ENCODE measurements at regions not wholly inside any gene's neighbourhood (a gene's known extent, or its start where the extent isn't known, plus 50 kb on each side); places are given as distances from the start of the nearest gene placed in this dataset.
A peak's percentile ranks its signal among the peaks of the same experiment; 100 is the strongest.
"Not testable (repeated sequence)": the region's sequence is repeated elsewhere in the genome, so short reads cannot be mapped to it uniquely, and the experiment has no call there.

- H3K4me3 ChIP-seq (ENCODE audit: low read length in 2 of 2); DNase-seq; H3K27ac Mint-ChIP-seq; H3K9me3 ChIP-seq (ENCODE audit: control insufficient read depth in 1 of 2, low read length in 2 of 2); POLR2A ChIA-PET (ENCODE audit: partially characterized antibody); H3K4me1 ChIP-seq (ENCODE audit: insufficient read depth, low read length); H3K27ac ChIP-seq (ENCODE audit: low read depth, low read length); H3K27me3 Mint-ChIP-seq; H3K27me3 ChIP-seq (ENCODE audit: insufficient read depth, low read length); H3K9me3 Mint-ChIP-seq; H3K36me3 Mint-ChIP-seq; intact Hi-C loops (cut with micrococcal nuclease); CTCF ChIA-PET (ENCODE audit: partially characterized antibody); H3K4me1 Mint-ChIP-seq; H3K4me3 Mint-ChIP-seq; H3K36me3 ChIP-seq (ENCODE audit: insufficient read depth, low read length): not testable (repeated sequence)
These were observed 100.1 kb upstream of the FBXO28 start for GRCh38 chr1:224013626-224014329.

- CTCF ChIA-PET (ENCODE audit: partially characterized antibody); H3K4me3 Mint-ChIP-seq; H3K27me3 ChIP-seq (ENCODE audit: insufficient read depth, low read length); H3K9me3 Mint-ChIP-seq; DNase-seq; H3K36me3 ChIP-seq (ENCODE audit: insufficient read depth, low read length); H3K27ac Mint-ChIP-seq; H3K27ac ChIP-seq (ENCODE audit: low read depth, low read length); H3K36me3 Mint-ChIP-seq; intact Hi-C loops (cut with micrococcal nuclease); POLR2A ChIA-PET (ENCODE audit: partially characterized antibody); H3K9me3 ChIP-seq (ENCODE audit: control insufficient read depth in 1 of 2, low read length in 2 of 2); H3K27me3 Mint-ChIP-seq; H3K4me1 Mint-ChIP-seq; H3K4me1 ChIP-seq (ENCODE audit: insufficient read depth, low read length); H3K4me3 ChIP-seq (ENCODE audit: low read length in 2 of 2): not testable (repeated sequence)
These were observed 101.0 kb upstream of the FBXO28 start for GRCh38 chr1:224012807-224013434.

GRCh38 chr1:224012162-224012561, 101.7 kb upstream of the FBXO28 start:
- H3K36me3 ChIP-seq (ENCODE audit: insufficient read depth, low read length); H3K27ac ChIP-seq (ENCODE audit: low read depth, low read length); POLR2A ChIA-PET (ENCODE audit: partially characterized antibody); H3K4me1 Mint-ChIP-seq; H3K27ac Mint-ChIP-seq; CTCF ChIA-PET (ENCODE audit: partially characterized antibody); H3K27me3 ChIP-seq (ENCODE audit: insufficient read depth, low read length); H3K27me3 Mint-ChIP-seq; H3K36me3 Mint-ChIP-seq; H3K4me3 ChIP-seq (ENCODE audit: low read length in 2 of 2); H3K9me3 ChIP-seq (ENCODE audit: control insufficient read depth in 1 of 2, low read length in 2 of 2); intact Hi-C loops (cut with micrococcal nuclease); DNase-seq; H3K4me3 Mint-ChIP-seq; H3K9me3 Mint-ChIP-seq; H3K4me1 ChIP-seq (ENCODE audit: insufficient read depth, low read length): not testable (repeated sequence)

DNA sequence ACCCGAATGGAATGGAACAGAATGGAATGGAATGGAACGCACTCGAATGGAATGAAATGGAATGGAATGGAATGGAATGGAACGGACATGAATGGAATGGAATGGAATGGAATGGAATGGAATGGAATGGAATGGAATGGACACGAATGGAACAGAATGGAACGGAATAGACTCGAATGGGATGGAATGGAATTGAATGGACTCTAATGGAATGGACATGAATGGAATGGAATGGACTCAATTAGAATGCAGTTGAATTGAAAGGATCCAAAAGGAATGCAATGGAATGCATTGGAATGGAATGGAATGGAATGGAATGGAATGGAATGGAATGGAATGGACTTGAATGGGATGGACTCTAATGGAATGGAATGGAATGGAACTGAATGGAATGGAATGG, 102.2 kb upstream of the FBXO28 start:
- DNase-seq; H3K9me3 Mint-ChIP-seq; H3K9me3 ChIP-seq (ENCODE audit: control insufficient read depth in 1 of 2, low read length in 2 of 2); H3K4me3 Mint-ChIP-seq; intact Hi-C loops (cut with micrococcal nuclease); H3K4me3 ChIP-seq (ENCODE audit: low read length in 2 of 2); H3K4me1 Mint-ChIP-seq; H3K27ac ChIP-seq (ENCODE audit: low read depth, low read length); POLR2A ChIA-PET (ENCODE audit: partially characterized antibody); CTCF ChIA-PET (ENCODE audit: partially characterized antibody); H3K27ac Mint-ChIP-seq; H3K4me1 ChIP-seq (ENCODE audit: insufficient read depth, low read length); H3K36me3 Mint-ChIP-seq; H3K36me3 ChIP-seq (ENCODE audit: insufficient read depth, low read length); H3K27me3 Mint-ChIP-seq; H3K27me3 ChIP-seq (ENCODE audit: insufficient read depth, low read length): not testable (repeated sequence)

DNA sequence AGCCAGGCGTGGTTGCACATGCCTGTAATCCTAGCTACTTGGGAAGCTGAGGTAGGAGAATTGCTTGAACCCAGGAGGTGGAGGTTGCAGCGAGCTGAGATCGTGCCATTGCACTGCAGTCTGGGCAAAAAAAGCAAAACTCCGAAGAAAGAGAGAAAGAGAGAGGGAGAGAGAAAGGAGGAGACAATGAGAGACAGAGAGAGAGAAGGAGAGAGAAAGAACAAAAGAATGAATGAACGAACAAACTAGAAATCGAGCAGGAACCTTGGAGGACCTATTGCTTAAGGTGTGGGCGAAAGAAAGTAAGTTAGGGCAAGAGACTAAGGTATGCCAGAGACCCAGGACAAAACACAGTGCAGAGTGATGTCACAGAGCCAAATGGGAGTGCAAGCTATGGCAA, 102.8 kb upstream of the FBXO28 start:
- POLR2A ChIA-PET (ENCODE audit: partially characterized antibody); CTCF ChIA-PET (ENCODE audit: partially characterized antibody); H3K27me3 Mint-ChIP-seq: not testable (repeated sequence)

DNA sequence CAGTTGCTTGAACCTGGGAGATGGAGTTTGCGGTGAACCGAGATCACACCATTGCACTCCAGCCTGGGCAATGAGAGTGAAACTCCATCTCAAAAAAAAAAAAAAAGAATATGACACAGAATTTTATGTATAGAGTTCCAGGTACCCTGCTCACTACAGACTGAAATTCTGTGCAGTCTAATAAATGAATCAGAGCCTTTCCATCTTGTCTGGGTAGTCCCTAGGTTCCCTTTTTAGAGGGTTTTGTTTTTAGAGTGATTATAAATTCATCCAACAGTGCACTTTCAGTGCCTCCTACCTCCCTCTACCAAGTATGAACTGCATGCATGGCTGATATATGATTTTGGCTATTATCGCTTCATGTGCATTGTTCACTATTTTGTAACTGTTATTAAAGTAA, 107.9 kb upstream of the FBXO28 start:
- DNase-seq; H3K4me3 ChIP-seq (ENCODE audit: low read length in 2 of 2); H3K27ac ChIP-seq (ENCODE audit: low read depth, low read length); H3K36me3 ChIP-seq (ENCODE audit: insufficient read depth, low read length); H3K4me1 ChIP-seq (ENCODE audit: insufficient read depth, low read length); H3K4me1 Mint-ChIP-seq; H3K4me3 Mint-ChIP-seq; H3K27ac Mint-ChIP-seq; POLR2A ChIA-PET (ENCODE audit: partially characterized antibody); H3K27me3 Mint-ChIP-seq; H3K27me3 ChIP-seq (ENCODE audit: insufficient read depth, low read length); H3K9me3 Mint-ChIP-seq; H3K9me3 ChIP-seq (ENCODE audit: control insufficient read depth in 1 of 2, low read length in 2 of 2): not testable (repeated sequence)
- CTCF ChIA-PET (ENCODE audit: partially characterized antibody) = interaction anchor here (0.7 kb wide), 1 partner anchor 485 kb away, joined by 3 read pairs; no protein-coding TSS in a partner anchor
- H3K36me3 Mint-ChIP-seq = peaks cover 15 to 21% of the 10 kb centered on the region in 2 donors
- intact Hi-C loops (cut with micrococcal nuclease) = loop anchor here (2.0 kb wide), 1 partner anchor 195 kb away; no protein-coding TSS in a partner anchor

More for the DNA sequence above, 102.8 kb upstream of the FBXO28 start:
- H3K27ac Mint-ChIP-seq = peak overlapping the region in 1 of 7 donors; percentile 79
- H3K36me3 ChIP-seq (ENCODE audit: insufficient read depth, low read length); H3K4me1 ChIP-seq (ENCODE audit: insufficient read depth, low read length); H3K4me1 Mint-ChIP-seq; H3K4me3 Mint-ChIP-seq; DNase-seq; intact Hi-C loops (cut with micrococcal nuclease); H3K27me3 ChIP-seq (ENCODE audit: insufficient read depth, low read length); H3K27ac ChIP-seq (ENCODE audit: low read depth, low read length); H3K9me3 Mint-ChIP-seq; H3K4me3 ChIP-seq (ENCODE audit: low read length in 2 of 2); H3K9me3 ChIP-seq (ENCODE audit: control insufficient read depth in 1 of 2, low read length in 2 of 2): not testable (repeated sequence)
- H3K36me3 Mint-ChIP-seq = peaks cover 8 to 11% of the 10 kb centered on the region in 2 donors

GRCh38 chr1:224004552-224005315, 109.2 kb upstream of the FBXO28 start:
- Mint-ChIP-seq H3K27ac (peak overlapping the region in 6 of 7 donors; percentile 23 to 81 (median 74)), H3K4me3 (peak overlapping the region in 1 of 8 donors; percentile 23), H3K36me3 (peaks cover 15 to 21% of the 10 kb centered on the region in 2 donors)
- peak; percentile 41 to 69 (median 58) for DNase-seq
- H3K4me3 ChIP-seq (ENCODE audit: low read length in 2 of 2); H3K4me1 ChIP-seq (ENCODE audit: insufficient read depth, low read length); H3K9me3 Mint-ChIP-seq; H3K9me3 ChIP-seq (ENCODE audit: control insufficient read depth in 1 of 2, low read length in 2 of 2); H3K36me3 ChIP-seq (ENCODE audit: insufficient read depth, low read length); H3K27me3 ChIP-seq (ENCODE audit: insufficient read depth, low read length); POLR2A ChIA-PET (ENCODE audit: partially characterized antibody); H3K27me3 Mint-ChIP-seq; H3K4me1 Mint-ChIP-seq; H3K27ac ChIP-seq (ENCODE audit: low read depth, low read length): not testable (repeated sequence)
- intact Hi-C loops (cut with micrococcal nuclease) = loop anchor here (1.0 to 2.0 kb wide), 2 partner anchors 194 to 306 kb away; no protein-coding TSS in a partner anchor
- CTCF ChIA-PET (ENCODE audit: partially characterized antibody) = interaction anchor here (0.8 kb wide), 1 partner anchor 193 kb away, joined by 4 read pairs; no protein-coding TSS in a partner anchor

Data from CD4-positive, alpha-beta memory T cell (primary cell).